Muscle of leg (tissue), 3 donors: ENCODE measurements at regions not wholly inside any gene's neighbourhood (a gene's known extent, or its start where the extent isn't known, plus 50 kb on each side); places are given as distances from the start of the nearest gene placed in this dataset.

Source experiments
- DNase-seq: peaks from one replicate; pipeline ENCODE4 v3.0.0; 2013
- H3K27ac ChIP-seq: one replicate; pipeline ENCODE4 v1.5.1; 2013; ENCODE audit warnings: mild to moderate bottlenecking, low read length, control low read depth
- H3K27me3 ChIP-seq: one replicate; pipeline ENCODE4 v1.6.1; 2013; ENCODE audit warnings: low read length; ENCODE audit not compliant: control insufficient read depth, insufficient read depth
- H3K36me3 ChIP-seq: one replicate; pipeline ENCODE4 v1.6.1; 2013; ENCODE audit warnings: low read length; ENCODE audit not compliant: control insufficient read depth, insufficient read depth
- H3K4me1 ChIP-seq: one replicate; pipeline ENCODE4 v1.6.1; 2013; ENCODE audit warnings: low read length; ENCODE audit not compliant: control insufficient read depth, insufficient read depth
- H3K4me3 ChIP-seq: one replicate; pipeline ENCODE4 v1.5.1; 2013; ENCODE audit warnings: low read length, control low read depth
- H3K9me3 ChIP-seq: replicated peaks from 2 replicates; pipeline ENCODE4 v1.6.1; 2013; ENCODE audit warnings: low read depth, low read length; ENCODE audit not compliant: control insufficient read depth
- WGBS: methylation state at CpG from one replicate; pipeline ENCODE4 v1.1.5; 2013; ENCODE audit warnings: missing lambda C conversion rate; ENCODE audit not compliant: insufficient coverage; 5-methylcytosine and 5-hydroxymethylcytosine counted together

GRCh38 chr4:108337923-108338322, 169.2 kb upstream of the LEF1 start:
- Histone ChIP-seq H3K27me3 (no peaks in the 10 kb centered on the region), H3K27ac (no peak overlapping the region), H3K4me3 (no peak overlapping the region), H3K9me3 (no peaks in the 10 kb centered on the region), H3K4me1 (no peaks in the 10 kb centered on the region), H3K36me3 (no peaks in the 10 kb centered on the region)
- DNase-seq = no peak
- no CpG with 5 or more reads among the region's 1 CpG for WGBS

GRCh38 chr4:108336076-108336475, 167.3 kb upstream of the LEF1 start:
- Histone ChIP-seq H3K27me3 (no peaks in the 10 kb centered on the region), H3K9me3 (no peaks in the 10 kb centered on the region), H3K36me3 (no peaks in the 10 kb centered on the region), H3K27ac (no peak overlapping the region), H3K4me3 (no peak overlapping the region), H3K4me1 (no peaks in the 10 kb centered on the region)
- no peak for DNase-seq

- Histone ChIP-seq H3K4me3 (no peak overlapping the region), H3K4me1 (no peaks in the 10 kb centered on the region), H3K36me3 (no peaks in the 10 kb centered on the region), H3K27me3 (no peaks in the 10 kb centered on the region), H3K27ac (no peak overlapping the region), H3K9me3 (no peaks in the 10 kb centered on the region)
- DNase-seq = no peak
- 20% methylated on average over 1 of the region's 7 CpGs for WGBS
These were observed 166.3 kb upstream of the LEF1 start for GRCh38 chr4:108335081-108335480.

GRCh38 chr4:108334031-108334430, 165.3 kb upstream of the LEF1 start:
- Histone ChIP-seq H3K4me3 (no peak overlapping the region), H3K27ac (no peak overlapping the region), H3K9me3 (no peaks in the 10 kb centered on the region), H3K27me3 (no peaks in the 10 kb centered on the region), H3K36me3 (no peaks in the 10 kb centered on the region), H3K4me1 (no peaks in the 10 kb centered on the region)
- WGBS = 70% methylated on average over 2 of the region's 6 CpGs
- DNase-seq = no peak

DNA sequence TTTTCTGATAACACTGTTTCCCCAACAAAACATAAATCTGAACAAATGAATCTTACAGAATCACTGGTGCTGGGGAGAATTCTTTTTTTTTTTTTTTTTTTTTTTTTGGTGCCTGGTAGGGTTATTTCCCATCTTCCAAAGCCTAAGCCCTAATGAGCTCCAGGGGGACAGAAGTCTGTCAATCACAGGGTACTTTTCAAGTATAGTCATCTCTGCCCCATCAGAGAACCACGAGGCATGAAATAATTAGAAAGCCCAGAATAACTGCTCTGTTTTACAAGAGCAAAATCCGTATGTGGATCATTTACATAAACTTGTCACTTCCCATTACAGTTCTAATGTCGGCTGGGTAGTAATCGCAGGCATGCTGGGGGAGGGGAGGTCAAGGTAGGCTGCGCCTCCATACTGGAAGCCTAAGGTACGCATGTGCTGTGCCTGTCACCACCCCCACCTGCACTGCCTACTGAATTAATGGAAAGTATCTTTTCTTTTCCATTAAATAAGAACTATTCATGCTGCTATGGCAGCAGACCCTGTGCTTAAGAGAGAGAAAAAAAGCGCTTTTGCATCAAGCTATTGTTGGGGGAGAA, 164.7 kb upstream of the LEF1 start:
- no peak overlapping the region for H3K4me3 ChIP-seq
- H3K9me3 ChIP-seq = no peaks in the 10 kb centered on the region
- H3K4me1 ChIP-seq = no peaks in the 10 kb centered on the region
- WGBS = 33% methylated on average over 2 of the region's 7 CpGs
- no peaks in the 10 kb centered on the region for H3K27me3 ChIP-seq
- H3K27ac ChIP-seq = no peak overlapping the region
- no peaks in the 10 kb centered on the region for H3K36me3 ChIP-seq
- no peak for DNase-seq

DNA sequence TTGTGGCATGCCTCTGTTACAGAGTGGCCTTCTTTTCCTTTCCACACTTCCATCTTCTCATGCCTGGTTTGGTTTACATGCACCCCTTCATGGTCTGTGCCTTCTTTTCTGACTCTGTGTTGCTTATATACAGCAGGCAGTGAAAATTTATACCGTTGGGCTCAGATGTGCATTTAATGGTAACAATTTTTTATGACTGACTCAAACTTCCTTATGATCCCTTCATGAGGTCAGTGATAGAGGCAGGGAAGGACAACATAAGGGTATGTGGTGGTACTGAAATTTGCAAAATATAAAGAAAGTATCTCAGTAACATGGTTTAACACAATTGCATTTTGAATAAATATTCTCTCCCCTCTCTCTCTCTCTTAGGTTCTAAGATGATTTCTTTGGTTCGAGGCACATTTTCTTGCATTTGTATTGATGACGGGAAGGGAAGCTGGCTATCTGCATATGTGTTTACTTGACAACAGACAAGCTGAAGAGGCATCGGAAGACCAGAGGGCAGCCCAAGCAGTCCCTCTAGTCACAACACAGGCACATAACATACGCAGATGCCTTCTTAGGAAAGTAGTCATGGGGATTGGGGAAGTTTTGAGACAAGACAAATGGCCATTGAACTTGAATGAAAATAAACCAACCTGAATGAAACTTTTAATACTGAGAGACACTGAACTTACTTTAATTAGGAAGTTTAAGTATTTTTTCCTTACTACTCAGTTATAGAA, 163.3 kb upstream of the LEF1 start:
- no CpG with 5 or more reads among the region's 5 CpGs for WGBS
- Histone ChIP-seq H3K27ac (no peak overlapping the region), H3K36me3 (no peaks in the 10 kb centered on the region), H3K4me1 (no peaks in the 10 kb centered on the region), H3K9me3 (no peaks in the 10 kb centered on the region), H3K27me3 (no peaks in the 10 kb centered on the region), H3K4me3 (no peak overlapping the region)
- DNase-seq = no peak

DNA sequence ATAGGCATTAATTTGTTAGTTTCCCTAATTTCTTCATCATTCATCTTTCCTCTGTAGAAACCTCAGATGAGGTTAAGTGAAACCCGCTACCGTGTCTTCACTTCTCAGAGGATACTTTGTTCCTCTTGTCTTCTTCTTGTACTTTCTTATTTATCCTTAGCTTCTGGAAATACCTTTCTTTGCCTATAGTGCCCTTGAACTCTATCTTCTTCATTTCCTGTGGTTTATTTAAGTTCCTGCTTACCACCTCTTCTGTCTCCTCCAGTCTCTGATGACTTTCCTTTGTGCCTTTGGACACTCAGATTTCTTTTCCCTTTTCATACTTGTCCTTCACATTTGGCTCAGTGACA, 159.6 kb upstream of the LEF1 start:
- Histone ChIP-seq H3K4me1 (no peaks in the 10 kb centered on the region), H3K27ac (no peak overlapping the region), H3K36me3 (no peaks in the 10 kb centered on the region), H3K27me3 (no peaks in the 10 kb centered on the region), H3K9me3 (no peaks in the 10 kb centered on the region), H3K4me3 (no peak overlapping the region)
- DNase-seq = no peak
- WGBS = no CpG with 5 or more reads among the region's 2 CpGs

DNA sequence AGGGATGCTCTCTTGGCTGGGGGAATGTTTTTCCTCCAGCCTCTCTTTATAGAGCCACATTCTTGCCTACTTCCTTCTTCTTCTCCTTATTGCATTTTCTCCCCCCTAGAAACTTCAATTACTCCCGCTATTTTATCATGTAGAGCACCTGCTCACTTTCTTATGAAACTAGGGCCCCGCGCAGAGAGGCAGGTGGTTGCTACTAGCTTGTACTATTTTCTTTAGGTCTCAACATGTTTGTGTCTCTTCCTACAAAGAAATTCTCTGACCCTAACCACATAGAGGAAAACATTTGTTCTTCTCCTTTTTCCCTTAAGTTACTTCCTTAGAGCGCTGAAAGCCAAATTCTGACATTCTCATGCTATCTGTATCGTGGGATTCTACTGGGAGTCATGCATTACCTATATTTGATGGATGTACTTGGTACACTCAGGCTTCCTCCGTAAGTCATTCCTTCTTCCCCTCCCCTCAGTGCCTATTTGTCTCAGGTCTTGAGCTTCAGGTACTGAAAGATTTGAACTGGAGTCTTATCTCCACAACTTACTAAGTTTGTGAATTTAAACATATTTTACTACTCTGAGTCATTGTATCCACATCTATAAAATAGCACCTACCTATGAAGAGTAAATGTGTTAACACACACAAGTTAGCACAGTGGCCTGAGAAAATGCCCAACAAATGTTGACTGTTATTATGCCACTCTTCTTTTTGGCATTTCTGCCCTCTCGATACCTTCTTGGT, 159.1 kb upstream of the LEF1 start:
- Histone ChIP-seq H3K36me3 (no peaks in the 10 kb centered on the region), H3K4me3 (no peak overlapping the region), H3K27ac (no peak overlapping the region), H3K9me3 (no peaks in the 10 kb centered on the region), H3K27me3 (no peaks in the 10 kb centered on the region), H3K4me1 (no peaks in the 10 kb centered on the region)
- no peak for DNase-seq
- WGBS = no CpG with 5 or more reads among the region's 7 CpGs

DNA sequence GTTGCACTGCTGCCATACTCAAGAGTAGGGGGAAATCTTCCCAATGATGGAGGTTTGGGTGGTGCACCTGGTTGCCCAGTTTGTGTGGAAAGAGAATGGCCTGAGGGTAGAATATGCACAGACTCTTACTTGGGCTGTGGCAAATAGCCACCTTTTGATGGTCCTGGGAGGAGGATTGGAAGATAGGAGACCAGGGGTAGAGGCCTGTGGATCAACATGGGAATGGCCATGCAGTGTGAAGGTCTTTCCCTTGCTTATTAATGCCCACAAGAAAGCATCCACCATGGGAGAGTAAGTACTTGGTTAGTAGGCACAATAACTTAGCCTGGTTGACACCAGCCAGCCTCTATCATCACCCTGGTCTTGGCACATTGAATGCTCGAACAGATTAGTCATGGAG, 156.8 kb upstream of the LEF1 start:
- peaks cover 4% of the 10 kb centered on the region for H3K9me3 ChIP-seq
- no peak overlapping the region for H3K27ac ChIP-seq
- DNase-seq = no peak
- 67% methylated on average over 1 of the region's 1 CpG for WGBS
- no peak overlapping the region for H3K4me3 ChIP-seq
- H3K4me1 ChIP-seq = no peaks in the 10 kb centered on the region
- H3K27me3 ChIP-seq = no peaks in the 10 kb centered on the region
- no peaks in the 10 kb centered on the region for H3K36me3 ChIP-seq

DNA sequence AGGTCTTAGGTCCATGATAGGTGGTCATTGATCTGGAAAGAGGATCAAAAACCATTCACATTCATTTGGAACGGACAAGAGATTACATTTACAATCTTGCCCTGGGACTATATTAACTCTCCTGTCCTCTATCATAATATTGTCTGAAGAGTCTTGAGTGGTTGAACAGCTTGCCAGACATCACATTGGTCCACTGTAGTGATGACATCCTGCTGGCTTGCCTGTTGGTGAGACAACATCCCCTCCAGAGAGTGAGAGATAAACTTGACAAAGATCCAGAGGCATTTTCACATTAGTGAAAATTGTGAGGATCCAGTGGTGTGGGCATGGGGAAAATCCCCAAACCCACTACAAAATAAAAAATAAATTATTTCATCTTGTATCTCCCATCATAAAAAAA, 155.7 kb upstream of the LEF1 start:
- no peaks in the 10 kb centered on the region for H3K36me3 ChIP-seq
- no peaks in the 10 kb centered on the region for H3K4me1 ChIP-seq
- H3K9me3 ChIP-seq = peaks cover 4% of the 10 kb centered on the region
- no peak overlapping the region for H3K27ac ChIP-seq
- DNase-seq = no peak
- no peak overlapping the region for H3K4me3 ChIP-seq
- no peaks in the 10 kb centered on the region for H3K27me3 ChIP-seq
- no CpG with 5 or more reads among the region's 1 CpG for WGBS
